ENCODE measurements at regions not wholly inside any gene's neighbourhood (a gene's known extent, or its start where the extent isn't known, plus 50 kb on each side); places are given as distances from the start of the nearest gene placed in this dataset.

DNA sequence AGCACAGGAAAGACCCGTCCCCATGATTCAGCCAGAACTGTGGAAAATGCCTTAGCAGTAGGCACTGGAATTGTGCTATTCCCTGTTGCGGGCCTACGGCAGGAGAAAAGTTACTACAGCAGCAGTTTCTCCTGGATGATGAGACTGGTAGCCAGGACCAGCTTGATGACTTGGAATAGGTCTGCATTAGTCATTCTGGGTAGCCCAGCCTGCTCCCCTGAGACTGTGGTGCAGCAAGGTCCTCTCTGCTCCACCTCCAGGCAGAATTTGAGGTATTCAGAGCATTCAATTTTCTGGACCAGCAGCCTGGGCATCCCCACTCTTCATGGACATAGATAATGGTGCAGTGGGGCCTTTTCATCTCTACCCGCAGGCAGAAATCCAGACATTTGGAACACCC is 490.0 kb downstream of the SH2D4B start:
- TF ChIP-seq, protein P1, sequence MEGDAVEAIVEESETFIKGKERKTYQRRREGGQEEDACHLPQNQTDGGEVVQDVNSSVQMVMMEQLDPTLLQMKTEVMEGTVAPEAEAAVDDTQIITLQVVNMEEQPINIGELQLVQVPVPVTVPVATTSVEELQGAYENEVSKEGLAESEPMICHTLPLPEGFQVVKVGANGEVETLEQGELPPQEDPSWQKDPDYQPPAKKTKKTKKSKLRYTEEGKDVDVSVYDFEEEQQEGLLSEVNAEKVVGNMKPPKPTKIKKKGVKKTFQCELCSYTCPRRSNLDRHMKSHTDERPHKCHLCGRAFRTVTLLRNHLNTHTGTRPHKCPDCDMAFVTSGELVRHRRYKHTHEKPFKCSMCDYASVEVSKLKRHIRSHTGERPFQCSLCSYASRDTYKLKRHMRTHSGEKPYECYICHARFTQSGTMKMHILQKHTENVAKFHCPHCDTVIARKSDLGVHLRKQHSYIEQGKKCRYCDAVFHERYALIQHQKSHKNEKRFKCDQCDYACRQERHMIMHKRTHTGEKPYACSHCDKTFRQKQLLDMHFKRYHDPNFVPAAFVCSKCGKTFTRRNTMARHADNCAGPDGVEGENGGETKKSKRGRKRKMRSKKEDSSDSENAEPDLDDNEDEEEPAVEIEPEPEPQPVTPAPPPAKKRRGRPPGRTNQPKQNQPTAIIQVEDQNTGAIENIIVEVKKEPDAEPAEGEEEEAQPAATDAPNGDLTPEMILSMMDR (IDR thresholded peaks at IDR 0.05; ENCODE audit: insufficient read depth, low read depth, low read length), result no peak
- no peak for TF ChIP-seq EZH2 (IDR thresholded peaks at IDR 0.05; ENCODE audit: insufficient read depth, low read length)

All from astrocyte (in vitro differentiated cells and primary cell).